WERI-Rb-1 (cell line): ENCODE measurements at regions not wholly inside any gene's neighbourhood (a gene's known extent, or its start where the extent isn't known, plus 50 kb on each side); places are given as distances from the start of the nearest gene placed in this dataset.

Source experiments
- DNase-seq: peaks from one replicate; pipeline ENCODE4 v3.0.0-alpha.2; 2020
- H3K27ac ChIP-seq: fragments of 250-450 bp; sonication (Bioruptor Pico); 2 replicates; pipeline ENCODE4 v1.5.1; 2020; ENCODE audit warnings: mild to moderate bottlenecking, moderate library complexity
- H3K27me3 ChIP-seq: fragments of 250-450 bp; sonication (Bioruptor Pico); 2 replicates; pipeline ENCODE4 v1.5.1; 2021; ENCODE audit warnings: mild to moderate bottlenecking, low read depth, moderate library complexity; ENCODE audit not compliant: insufficient read depth, severe bottlenecking
- H3K36me3 ChIP-seq: fragments of 250-450 bp; sonication (Bioruptor Pico); 2 replicates; pipeline ENCODE4 v1.5.1; 2020; ENCODE audit warnings: mild to moderate bottlenecking, moderate library complexity
- H3K4me3 ChIP-seq: 2 replicates; pipeline ENCODE4 v1.5.1; 2011; ENCODE audit warnings: low read depth, mild to moderate bottlenecking, control low read depth, low read length
- H3K9me3 ChIP-seq: fragments of 250-450 bp; sonication (Bioruptor Pico); 2 replicates; pipeline ENCODE4 v1.5.1; 2021; ENCODE audit warnings: mild to moderate bottlenecking, moderate library complexity; ENCODE audit not compliant: severe bottlenecking
- CTCF ChIP-seq: IDR thresholded peaks from 2 replicates; pipeline ENCODE4 v1.5.1; 2011; ENCODE audit warnings: low read depth, mild to moderate bottlenecking, control low read depth, inconsistent platforms, low read length

- no peak for TF ChIP-seq CTCF
- Histone ChIP-seq H3K36me3 (no peaks in the 10 kb centered on the region), H3K4me3 (no peak overlapping the region), H3K9me3 (no peaks in the 10 kb centered on the region), H3K27me3 (no peaks in the 10 kb centered on the region), H3K27ac (no peak overlapping the region)
- DNase-seq: no peak
Measured at GRCh38 chr18:26794230-26795101, 71.0 kb downstream of the AQP4 start.

- no peak for TF ChIP-seq CTCF
- Histone ChIP-seq H3K4me3 (no peak overlapping the region), H3K27me3 (no peaks in the 10 kb centered on the region), H3K9me3 (no peaks in the 10 kb centered on the region), H3K36me3 (no peaks in the 10 kb centered on the region), H3K27ac (no peak overlapping the region)
- DNase-seq: no peak
Measured at GRCh38 chr18:26792661-26793060, 72.8 kb downstream of the AQP4 start.

GRCh38 chr18:26791676-26792075 lies 73.8 kb downstream of the AQP4 start:
- Histone ChIP-seq H3K27ac (no peak overlapping the region), H3K9me3 (no peaks in the 10 kb centered on the region), H3K27me3 (no peaks in the 10 kb centered on the region), H3K36me3 (no peaks in the 10 kb centered on the region), H3K4me3 (no peak overlapping the region)
- no peak for TF ChIP-seq CTCF
- DNase-seq: no peak

DNA sequence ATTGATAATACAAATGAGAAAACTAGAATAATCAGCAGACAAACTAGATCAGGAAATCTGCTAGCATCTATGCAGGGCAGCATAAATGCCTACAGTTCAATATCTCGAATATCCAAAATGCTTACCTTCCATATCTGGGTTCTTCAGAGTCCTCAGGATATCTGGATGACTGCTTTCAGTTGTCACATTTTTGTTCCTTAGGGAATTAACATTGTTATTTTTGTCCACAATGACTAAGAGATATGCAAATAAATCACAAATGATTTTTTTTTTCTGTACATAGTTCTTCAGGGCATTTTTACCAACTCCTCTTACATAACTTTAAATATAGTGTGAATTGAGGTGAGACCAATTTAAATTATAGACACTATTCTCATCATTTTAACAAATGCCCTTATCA lies 80.9 kb downstream of the AQP4 start:
- Histone ChIP-seq H3K27ac (no peak overlapping the region), H3K9me3 (no peaks in the 10 kb centered on the region), H3K27me3 (no peaks in the 10 kb centered on the region), H3K4me3 (no peak overlapping the region), H3K36me3 (no peaks in the 10 kb centered on the region)
- TF ChIP-seq CTCF: no peak
- no peak for DNase-seq

DNA sequence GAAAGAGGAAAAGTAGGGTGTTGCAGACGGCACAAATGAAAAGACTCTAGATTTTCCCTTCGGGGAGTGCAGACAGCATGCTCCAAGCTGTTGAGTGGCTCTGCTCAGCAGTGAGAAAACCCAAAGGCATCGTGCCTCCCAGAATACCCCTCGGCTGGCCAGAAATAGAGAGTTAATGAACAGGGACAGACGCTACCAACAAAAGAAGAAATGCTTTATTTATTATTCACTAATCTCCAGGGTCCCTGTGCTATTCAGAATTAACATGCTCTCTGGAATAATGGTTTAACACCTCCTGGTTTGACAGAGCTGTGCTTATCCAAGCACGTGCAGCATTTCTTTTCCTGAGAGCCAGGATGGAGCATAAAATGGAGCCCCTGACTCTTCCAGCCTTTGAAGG lies 82.3 kb downstream of the AQP4 start:
- Histone ChIP-seq H3K27ac (no peak overlapping the region), H3K27me3 (no peaks in the 10 kb centered on the region), H3K4me3 (no peak overlapping the region), H3K36me3 (no peaks in the 10 kb centered on the region), H3K9me3 (no peaks in the 10 kb centered on the region)
- no peak for DNase-seq
- TF ChIP-seq CTCF: no peak
